ENCODE measurements at regions not wholly inside any gene's neighbourhood (a gene's known extent, or its start where the extent isn't known, plus 50 kb on each side); places are given as distances from the start of the nearest gene placed in this dataset.

- DNase-seq (ENCODE audit: low spot score), result no peak
These were observed 328.0 kb downstream of the KCTD8 start for GRCh38 chr4:44120646-44121045.

GRCh38 chr4:44121210-44121609 lies 327.4 kb downstream of the KCTD8 start:
- DNase-seq (ENCODE audit: low spot score), result no peak
